RCC 7860 (cell line): ENCODE measurements at regions not wholly inside any gene's neighbourhood (a gene's known extent, or its start where the extent isn't known, plus 50 kb on each side); places are given as distances from the start of the nearest gene placed in this dataset.

Experiments used
- DNase-seq: peaks from one replicate; pipeline ENCODE4 v3.0.0-alpha.2; 2015; ENCODE audit warnings: low spot score
- FAIRE-seq: peaks from 2 replicates; lab custom pipeline; 2012; peaks lifted over from hg19 to GRCh38; lab: Jason Lieb, UNC

DNA sequence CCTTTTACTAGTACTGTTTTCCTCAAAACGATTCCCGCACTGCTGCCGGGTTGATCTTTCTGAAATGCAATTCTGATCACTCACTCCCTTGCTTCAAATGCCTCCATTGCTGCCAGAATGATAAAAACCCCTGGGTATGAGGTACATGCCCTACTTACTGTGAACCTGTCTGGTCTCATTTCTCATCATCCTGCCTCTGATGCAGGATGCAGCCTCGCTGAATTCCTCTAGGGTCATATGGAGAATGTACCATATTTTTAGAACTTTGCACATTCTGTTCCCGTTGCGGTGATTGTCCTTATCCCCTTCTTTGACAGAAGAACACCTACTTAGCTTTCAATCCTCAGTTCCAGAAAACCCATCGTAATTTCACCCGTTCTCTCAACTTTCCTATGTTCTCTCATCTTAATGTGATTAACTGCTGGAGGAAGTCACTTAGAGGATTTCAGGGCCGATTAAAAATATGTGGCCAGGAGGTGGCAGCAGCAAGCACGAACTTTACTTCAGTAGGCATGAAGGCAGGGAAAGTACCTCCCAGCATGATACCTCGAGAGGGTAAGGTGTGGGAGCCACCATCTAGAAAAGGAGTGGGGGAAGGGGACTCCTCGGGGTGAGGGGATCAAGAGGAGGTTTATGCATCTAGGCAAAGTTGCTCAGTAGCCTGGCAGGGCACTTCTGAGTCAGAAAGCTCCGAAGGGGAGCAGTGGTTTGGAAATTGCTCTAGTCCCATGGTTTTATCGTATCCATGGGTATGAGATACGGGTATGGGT is 361.5 kb upstream of the ZP4 start:
- FAIRE-seq (peak; percentile 54), DNase-seq (peak; percentile 57)

DNA sequence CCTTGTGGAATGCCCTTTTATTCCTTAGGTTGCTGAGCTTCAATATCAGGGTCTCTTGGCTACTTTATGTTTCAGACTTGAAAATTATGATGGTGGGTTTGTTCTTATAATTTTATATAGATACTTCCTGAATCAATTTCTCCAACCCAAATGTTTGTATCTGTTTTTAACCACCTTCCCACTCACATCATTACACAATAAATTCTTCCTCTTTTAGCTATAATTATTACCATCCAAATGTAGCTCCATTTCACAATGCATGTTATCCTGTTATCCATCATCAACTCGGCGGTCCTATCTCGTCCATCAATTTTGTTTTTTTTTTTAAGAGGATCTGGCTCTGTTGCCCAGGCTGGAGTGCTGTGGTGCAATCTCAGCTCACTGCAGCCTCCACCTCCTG is 357.6 kb upstream of the ZP4 start:
- no peak for FAIRE-seq
- no peak for DNase-seq

DNA sequence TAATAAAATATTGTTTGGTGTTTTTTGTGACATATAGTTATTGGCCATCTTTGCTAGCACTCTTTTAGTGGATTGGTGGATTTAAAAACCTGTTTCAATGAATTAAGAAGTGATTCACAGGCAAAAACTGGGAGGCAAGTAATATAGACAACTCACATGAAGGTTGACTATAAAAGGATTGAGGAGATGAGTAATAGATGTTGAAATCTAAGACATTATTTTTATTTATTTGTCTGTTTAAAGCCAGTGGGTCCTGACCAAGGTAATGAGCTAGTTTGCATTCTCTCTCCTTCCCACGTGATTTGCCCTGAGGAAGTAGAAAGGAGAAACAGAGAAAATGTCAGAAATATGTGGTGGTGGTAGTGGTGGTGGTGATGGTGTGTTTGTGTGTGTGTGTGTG is 351.5 kb upstream of the ZP4 start:
- DNase-seq: no peak
- FAIRE-seq: no peak

DNA sequence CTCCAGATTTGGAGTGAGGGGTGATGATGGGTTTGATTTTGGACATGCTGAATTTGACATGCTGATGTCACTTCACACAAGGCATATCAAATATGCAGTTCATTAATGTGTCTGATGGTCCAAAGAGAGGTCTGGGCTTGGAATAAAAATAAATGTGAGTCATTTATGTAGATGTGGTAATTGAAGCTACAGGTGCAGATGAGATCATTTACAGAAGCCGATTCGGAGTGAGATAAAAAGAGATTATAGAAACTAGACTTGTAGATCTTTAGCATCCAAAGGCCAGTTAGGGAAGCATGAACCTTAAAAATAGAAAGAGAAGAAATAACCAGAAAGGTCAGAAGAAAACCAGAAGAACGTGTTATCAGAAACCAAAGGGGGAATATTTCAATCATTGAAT is 350.9 kb upstream of the ZP4 start:
- DNase-seq (no peak), FAIRE-seq (no peak)

DNA sequence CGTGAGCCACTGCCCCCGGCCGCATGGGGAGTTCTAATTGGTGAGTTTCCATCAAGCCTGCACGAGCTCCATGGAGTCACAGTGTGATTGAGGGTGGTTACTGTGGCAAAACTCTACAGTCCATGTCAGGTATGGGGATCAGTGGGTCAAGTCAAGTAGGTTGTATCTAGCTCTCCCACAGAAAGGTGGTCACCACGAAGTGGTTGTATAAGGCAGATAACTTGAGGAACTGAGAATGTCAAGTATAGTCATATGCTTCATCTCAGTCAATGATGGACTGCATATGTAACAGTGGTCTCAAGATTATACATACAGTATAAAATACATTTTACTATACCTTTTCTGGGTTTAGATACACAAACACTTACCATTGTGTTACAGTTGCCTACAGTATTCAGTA is 348.6 kb upstream of the ZP4 start:
- DNase-seq (no peak), FAIRE-seq (no peak)

DNA sequence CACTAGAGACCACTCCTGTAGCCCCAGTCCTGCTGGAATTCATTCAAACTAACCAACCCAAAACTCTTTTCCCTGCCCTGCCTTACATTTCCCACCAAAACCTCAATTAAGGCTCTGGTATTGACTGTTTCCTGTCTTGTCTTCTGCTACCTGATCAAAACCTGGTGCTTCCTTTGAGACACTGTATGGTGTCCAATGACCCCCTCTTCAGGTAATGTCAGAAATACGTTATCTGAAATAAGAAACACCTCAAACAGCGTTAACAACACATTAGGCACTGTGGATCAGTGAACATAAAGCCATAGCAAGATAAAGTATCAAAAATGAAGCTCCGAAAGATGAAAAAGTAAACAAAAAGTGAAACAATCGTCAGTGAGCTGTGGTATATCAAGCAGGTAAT is 343.2 kb upstream of the ZP4 start:
- FAIRE-seq: no peak

DNA sequence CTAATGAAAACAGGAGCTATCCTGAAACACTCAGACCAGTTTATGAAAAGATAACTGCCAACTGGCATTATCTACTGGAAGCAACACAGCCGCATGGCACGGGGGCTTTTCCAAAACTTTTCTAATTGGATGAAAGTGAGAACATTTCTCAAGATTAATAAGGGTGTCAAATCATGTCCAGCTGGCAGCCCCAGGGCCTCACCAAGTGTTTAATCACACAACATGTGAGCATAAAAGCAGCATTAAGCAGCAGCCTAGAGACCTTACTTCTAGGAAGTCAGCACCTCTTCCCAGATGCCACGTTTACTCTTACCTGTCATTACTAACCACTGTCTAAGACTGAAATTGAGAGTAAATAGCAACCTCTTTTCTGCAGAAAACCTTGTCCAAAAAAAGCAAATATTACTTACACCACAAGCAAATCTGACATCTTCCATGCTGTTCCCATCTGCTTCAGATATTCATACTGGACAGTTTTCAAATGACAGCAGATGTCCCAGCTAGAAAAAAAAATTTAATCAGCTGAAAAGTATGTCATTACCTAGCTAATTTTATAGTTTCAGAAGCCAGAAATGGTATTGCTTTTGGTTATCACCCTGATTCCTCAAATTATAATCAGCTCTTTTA is 341.5 kb upstream of the ZP4 start:
- DNase-seq (no peak), FAIRE-seq (no peak)

More for the DNA sequence above, 343.2 kb upstream of the ZP4 start:
- DNase-seq: no peak

DNA sequence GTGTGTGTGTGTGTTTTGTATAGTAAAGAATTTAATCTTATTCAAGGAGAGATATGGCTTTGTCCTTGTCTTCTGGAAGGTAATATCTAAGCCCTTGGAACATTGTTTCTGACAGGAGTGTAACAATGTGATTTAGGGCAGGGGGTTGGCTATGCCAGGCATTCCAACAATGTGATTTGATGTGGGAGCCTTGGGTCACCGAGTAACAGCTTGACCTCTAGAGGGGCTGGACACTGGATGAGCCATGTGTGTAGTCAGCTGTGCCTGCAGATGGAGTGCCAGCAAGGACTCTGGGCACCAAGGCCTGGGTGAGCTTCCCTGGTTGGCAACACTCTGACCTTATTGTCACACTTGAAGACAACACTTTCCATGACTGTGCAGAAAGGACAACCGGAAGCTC is 336.1 kb upstream of the ZP4 start:
- FAIRE-seq: no peak
- DNase-seq: no peak

DNA sequence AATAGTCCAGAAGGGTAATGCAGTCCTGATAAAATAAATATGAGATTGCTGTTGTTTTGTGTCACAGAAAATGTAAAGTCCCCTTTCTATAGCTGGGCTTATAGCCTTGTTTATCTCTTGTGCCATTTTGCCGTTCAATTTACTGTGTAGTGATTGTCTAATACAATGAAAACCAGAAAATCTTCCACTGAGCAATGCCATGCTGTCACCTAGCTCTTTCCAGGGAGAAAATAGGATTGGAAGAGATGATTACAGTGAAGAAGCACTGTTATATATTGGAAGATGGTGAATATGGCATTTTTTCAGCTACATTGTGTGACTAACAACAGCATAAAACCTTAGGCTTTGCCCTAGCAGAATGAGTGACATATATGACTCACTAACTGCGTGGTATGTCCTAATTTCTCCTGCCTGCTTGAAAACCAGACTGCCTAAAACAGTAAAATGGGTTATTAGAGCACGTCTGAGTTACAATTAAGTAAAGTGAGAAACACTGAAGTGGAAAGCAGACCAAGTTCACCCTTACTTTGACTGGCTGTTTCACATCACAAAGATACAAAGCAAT is 332.4 kb upstream of the ZP4 start:
- DNase-seq: peak; percentile 46
- FAIRE-seq: peak; percentile 68

DNA sequence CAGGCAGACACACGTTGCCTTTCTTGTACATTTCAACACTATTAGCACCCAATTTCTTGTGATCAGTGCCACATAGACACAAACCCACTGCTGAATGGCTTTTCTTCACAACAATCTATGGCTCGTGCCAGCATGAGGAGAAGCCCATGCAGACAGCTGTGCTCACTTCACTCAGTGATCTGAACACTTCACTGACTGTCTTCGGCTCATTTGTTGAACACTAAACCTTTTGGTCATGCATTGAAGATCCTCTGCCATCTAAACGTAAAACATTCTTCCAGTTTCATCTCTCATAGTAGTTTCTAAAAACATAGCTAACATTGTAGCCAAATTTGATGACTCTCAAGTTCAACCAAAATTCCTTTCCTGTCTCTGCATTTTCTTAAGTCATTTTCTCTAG is 331.0 kb upstream of the ZP4 start:
- FAIRE-seq: no peak

DNA sequence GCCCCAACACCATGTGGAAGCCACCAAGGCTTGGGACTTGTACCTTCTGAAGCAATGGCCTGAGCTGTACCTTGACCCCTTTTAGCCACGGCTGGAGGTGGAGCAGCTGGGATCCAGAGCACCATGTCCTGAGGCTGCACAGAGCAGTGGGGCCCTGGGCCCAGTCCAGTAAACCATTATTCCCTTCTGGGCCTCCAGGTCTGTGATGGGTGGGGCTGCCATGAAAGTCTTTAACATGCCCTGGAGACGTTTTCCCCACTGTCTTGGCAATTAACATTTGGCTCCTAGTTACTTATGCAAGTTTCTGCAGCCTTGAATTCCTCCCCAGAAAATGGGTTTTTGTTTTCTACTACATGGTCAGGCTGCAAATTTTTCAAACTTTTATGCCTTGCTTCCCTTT is 323.7 kb upstream of the ZP4 start:
- no peak for DNase-seq
- no peak for FAIRE-seq

More for the DNA sequence above, 331.0 kb upstream of the ZP4 start:
- DNase-seq: no peak

DNA sequence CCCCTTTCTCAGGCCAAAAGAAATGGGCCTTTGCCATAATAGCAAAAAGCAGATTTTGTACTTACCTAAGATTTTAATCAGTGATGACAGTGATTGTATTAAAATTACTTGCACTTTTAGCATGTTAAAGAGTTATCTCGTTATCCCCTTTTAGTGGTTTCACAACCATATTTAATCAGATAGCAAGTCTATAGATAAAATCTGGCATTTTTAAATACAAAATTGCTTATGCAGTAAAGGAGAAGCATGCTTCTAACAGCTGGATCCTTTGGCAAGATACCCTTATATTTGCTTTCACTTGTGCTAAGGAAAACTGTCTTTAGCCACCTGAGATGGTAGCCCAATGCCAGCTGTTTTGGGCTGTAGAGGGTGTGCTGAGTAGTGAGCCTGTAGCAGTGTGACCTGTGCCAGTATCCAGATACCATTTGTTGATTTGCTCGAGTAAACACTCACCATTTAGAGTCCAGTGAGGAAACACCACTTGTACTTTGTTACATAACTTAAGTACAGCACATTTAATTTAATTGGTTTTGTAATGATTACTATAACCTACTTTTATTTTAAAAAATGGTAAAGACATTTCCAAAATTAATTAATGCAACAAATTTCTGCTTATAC is 314.4 kb upstream of the ZP4 start:
- FAIRE-seq: no peak
- no peak for DNase-seq

DNA sequence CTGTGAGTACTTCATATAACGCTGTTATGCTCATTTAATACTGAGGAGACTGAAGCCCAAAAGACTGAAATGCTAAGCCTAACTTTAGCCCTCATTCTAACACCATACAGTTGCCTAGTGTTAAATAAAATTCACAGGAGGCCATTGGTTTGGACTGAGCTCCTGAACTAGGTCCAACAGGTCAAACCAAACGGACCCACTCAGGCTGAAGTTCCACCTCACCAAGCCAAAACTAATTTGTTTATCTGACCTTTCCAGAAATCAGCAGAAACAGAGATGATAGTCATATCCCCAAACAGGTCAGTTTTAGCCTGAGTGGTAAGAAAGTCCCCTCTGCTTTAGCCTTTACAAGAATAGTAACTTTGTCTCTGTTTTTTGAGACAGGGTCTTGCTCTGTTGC is 311.3 kb upstream of the ZP4 start:
- DNase-seq (no peak), FAIRE-seq (no peak)

DNA sequence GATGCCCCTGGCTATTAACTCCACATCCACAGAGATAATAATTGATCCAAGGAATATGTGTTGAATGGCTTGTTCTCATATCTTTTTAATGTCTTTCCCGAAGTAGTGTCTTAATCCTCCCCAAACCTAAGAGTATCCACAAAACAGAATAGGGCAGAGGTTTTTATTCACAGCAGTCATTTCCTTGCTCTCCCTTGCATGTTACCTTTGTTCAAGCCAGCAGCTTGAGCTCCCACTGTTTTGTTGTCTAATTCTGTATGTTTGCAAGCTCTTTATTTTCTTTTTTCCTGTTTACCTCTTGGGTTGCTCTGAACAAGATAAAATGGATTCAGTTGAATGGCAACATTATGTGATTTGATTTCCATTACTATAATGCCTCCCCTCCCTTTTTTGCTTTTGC is 308.6 kb upstream of the ZP4 start:
- FAIRE-seq (no peak), DNase-seq (no peak)

DNA sequence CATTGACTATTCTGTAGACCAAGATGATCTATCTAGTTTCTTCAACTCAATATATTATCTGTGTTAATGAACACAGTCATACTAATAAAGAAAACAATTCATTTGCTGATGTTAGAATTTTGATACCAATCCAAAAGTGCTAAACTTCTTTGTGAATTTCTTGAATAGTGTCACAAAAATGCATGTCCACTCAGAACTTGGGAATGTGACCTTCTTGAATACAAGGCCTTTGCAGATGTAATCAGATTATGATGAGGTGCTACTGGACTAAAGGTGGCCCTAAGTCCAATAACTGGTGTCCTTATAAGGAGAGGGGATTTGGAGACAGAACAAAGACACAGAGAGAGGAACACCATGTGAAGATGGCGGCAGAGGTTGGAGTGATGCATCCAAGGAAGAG is 305.8 kb upstream of the ZP4 start:
- DNase-seq (no peak), FAIRE-seq (no peak)

DNA sequence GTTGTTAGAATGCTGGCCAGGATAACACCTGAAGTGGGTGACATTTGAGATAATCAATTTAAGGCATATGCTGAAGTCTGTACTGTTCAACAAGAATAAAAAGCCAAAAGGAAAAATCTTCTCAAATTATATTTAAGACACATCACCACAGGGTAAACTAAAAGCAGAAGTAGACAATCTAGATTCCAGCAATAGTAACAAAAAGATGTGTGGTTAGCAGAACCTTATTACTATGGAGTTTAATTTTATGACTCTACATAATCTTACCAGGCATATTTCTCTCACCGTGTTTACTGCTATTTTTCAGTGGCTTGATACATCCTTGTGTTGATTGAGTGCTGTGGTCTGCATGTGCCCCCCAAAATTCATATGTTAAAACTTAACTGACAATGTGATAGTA is 300.4 kb upstream of the ZP4 start:
- DNase-seq: no peak
- no peak for FAIRE-seq

DNA sequence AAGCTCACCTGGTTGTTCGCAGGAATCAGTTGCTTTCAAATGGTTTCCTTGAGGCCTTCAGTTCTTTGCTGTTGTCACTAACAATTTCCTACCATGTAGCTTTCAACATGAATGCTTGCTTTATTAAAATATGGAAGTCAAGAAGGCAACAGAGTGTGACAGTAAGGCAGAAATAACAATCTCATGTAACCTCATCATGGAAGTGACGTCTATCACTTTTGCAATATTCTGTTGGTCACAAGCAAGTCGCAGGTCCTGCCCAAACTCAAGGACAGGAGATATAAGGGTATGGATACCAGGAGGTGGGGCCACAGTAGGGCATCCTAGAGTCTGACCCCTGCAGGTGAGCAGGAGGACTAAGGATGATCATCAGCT is 296.8 kb upstream of the ZP4 start:
- no peak for FAIRE-seq
- DNase-seq: no peak

DNA sequence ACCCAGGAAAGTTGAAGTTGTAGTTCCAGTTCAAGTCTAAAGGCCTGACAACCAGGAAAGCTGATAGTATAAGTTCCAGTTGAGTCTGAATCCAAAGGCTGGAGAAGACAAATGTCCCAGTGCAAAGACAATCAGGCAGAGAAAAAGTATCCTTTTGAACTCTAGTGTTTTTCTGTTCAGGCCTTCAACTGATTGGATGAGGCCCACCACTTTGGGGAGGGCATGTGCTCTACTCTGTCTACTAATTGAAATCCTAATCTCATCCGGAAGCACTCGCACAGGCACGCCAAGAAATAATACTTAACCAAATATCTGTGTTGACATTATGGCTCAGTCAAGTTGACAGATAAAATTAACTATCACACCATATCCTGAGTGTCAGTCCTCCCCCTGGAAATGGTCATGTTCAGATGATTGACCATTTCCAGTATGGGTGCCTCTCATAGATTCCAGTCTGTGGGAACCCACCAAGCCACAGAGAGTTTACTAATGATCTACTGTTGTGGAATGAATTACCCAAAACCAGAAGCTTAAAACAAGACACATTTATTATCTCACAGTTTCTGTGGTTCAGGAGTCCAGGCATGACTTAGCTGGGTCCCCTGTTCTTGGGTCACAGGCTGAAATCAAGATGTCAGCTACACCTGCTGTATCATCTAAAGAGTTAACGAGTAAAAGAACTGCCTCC is 296.3 kb upstream of the ZP4 start:
- DNase-seq: no peak
- no peak for FAIRE-seq

DNA sequence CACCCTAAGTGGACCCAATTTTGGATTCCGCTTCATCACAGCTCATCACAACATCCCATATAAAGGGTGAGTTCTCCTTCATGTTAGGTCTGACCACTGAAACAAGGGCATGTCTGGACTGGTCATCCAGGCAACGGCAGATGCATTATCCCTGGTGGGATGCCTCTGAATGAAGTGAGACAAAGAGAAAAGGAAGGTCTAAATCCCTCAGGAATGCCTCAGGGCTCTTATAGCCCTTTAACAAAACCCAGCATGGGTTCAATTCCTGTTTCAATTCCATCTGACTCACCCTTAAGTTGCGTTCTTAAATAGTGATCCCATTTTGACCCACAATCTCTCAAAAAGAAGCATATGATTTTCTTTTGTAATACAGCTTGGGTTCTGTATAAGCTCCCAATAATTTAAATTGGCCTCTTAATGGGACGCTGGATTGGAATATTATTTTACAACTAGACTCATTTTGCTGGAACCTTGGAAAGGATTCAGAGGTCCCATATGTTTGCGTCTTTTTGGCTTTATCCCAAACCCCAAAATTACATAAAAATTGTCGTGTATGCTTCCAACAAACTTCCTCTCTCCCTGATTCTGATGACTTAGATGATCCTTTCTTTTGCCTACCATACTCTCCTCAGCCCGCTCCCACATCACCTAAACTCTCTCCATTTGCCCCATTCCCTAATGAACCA is 287.4 kb upstream of the ZP4 start:
- FAIRE-seq (no peak), DNase-seq (no peak)

DNA sequence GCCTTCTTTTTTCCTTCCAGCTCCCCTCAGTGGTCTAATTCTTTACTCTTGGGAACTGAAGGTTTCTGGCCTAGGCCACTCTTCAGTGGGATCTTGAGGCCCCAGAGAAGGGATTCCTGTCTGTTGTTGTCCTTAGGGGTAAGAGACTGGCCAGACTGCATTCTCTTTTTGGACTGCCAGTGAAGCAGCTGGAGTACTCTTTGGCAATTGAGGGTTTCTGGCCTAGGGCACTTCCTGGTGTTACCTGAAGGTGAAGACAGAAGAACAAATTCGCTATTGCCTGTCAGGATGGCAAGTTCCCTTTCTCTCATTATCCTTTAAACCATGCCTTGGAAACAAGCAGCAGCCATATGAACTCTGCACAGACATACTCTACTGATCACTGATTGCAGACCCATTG is 286.6 kb upstream of the ZP4 start:
- DNase-seq: no peak
- no peak for FAIRE-seq

DNA sequence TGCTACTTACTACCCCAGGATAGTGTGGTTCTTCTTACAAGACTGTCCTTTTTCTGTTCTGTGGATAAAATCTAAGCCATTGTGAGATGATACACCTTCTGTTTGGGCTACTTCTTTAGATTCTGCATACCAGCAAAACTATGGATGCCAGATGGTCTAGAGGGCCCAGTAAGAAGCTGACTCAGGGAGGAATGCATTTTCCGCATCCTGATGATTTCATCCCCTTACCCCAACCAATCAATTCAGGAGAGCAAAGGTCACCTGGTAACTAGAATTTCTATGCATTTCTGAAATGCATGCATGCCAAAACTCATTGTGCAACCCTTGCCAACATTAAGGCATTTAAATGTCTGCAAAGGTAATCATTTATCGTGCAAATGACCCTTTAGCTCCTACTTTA is 285.7 kb upstream of the ZP4 start:
- FAIRE-seq: no peak

More for the DNA sequence above, 285.7 kb upstream of the ZP4 start:
- no peak for DNase-seq
